ENCODE measurements at regions not wholly inside any gene's neighbourhood (a gene's known extent, or its start where the extent isn't known, plus 50 kb on each side); places are given as distances from the start of the nearest gene placed in this dataset.

GRCh38 chr12:67891596-67891995 lies 97.7 kb upstream of the IFNG-AS1 start:
- no peak for TF ChIP-seq E2F6 (IDR thresholded peaks at IDR 0.05; ENCODE audit: borderline replicate concordance, low read depth)
- TF ChIP-seq POLR2A (IDR thresholded peaks at IDR 0.05; ENCODE audit: low read length): no peak
- no peak for TF ChIP-seq MAFK (IDR thresholded peaks at IDR 0.05; ENCODE audit: partially characterized antibody)
- TF ChIP-seq, protein P1, sequence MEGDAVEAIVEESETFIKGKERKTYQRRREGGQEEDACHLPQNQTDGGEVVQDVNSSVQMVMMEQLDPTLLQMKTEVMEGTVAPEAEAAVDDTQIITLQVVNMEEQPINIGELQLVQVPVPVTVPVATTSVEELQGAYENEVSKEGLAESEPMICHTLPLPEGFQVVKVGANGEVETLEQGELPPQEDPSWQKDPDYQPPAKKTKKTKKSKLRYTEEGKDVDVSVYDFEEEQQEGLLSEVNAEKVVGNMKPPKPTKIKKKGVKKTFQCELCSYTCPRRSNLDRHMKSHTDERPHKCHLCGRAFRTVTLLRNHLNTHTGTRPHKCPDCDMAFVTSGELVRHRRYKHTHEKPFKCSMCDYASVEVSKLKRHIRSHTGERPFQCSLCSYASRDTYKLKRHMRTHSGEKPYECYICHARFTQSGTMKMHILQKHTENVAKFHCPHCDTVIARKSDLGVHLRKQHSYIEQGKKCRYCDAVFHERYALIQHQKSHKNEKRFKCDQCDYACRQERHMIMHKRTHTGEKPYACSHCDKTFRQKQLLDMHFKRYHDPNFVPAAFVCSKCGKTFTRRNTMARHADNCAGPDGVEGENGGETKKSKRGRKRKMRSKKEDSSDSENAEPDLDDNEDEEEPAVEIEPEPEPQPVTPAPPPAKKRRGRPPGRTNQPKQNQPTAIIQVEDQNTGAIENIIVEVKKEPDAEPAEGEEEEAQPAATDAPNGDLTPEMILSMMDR (IDR thresholded peaks at IDR 0.05): no peak
- no peak for TF ChIP-seq NR3C1 (IDR thresholded peaks at IDR 0.05)
- TF ChIP-seq REST (IDR thresholded peaks at IDR 0.05): no peak
- TF ChIP-seq MAX (IDR thresholded peaks at IDR 0.05): no peak

Data from A549 (cell line).